A549 (cell line): ENCODE measurements at regions not wholly inside any gene's neighbourhood (a gene's known extent, or its start where the extent isn't known, plus 50 kb on each side); places are given as distances from the start of the nearest gene placed in this dataset.

Source experiments
- CTCF ChIP-seq: fragments of >200 bp; sonication (Bioruptor Twin); formaldehyde crosslinking; IDR thresholded peaks from 3 replicates; pipeline ENCODE4 v1.5.1; 2016
- HDAC2 ChIP-seq: fragments of 200-600 bp; sonication (generic); IDR thresholded peaks from 2 replicates; pipeline ENCODE4 v1.6.1; 2016
- NFE2L2 ChIP-seq: fragments of 150-350 bp; conservative IDR thresholded peaks from 2 replicates; pipeline ENCODE4 v1.6.1; 2014; ENCODE audit warnings: low read length
- POLR2A ChIP-seq: IDR thresholded peaks from 2 replicates; pipeline ENCODE4 v1.6.1; 2012; ENCODE audit warnings: mild to moderate bottlenecking, low read length
- USF2 ChIP-seq: fragments of 450-650 bp; IDR thresholded peaks from 2 replicates; pipeline ENCODE4 v1.6.1; 2014; ENCODE audit warnings: antibody characterized with exemption
- ZNF302 ChIP-seq: fragments of 250-450 bp; sonication (Bioruptor Pico); IDR thresholded peaks from 2 replicates; pipeline ENCODE4 v1.9.0; 2021; ENCODE audit warnings: inconsistent platforms, mild to moderate bottlenecking, moderate library complexity

GRCh38 chr15:72966641-72967040 is 85.6 kb upstream of the NEO1 start:
- TF ChIP-seq USF2: no peak
- TF ChIP-seq ZNF302 (CRISPR knock-in tag): no peak
- no peak for TF ChIP-seq NFE2L2
- TF ChIP-seq CTCF: no peak
- TF ChIP-seq POLR2A: no peak
- TF ChIP-seq HDAC2: no peak
